ENCODE measurements at regions not wholly inside any gene's neighbourhood (a gene's known extent, or its start where the extent isn't known, plus 50 kb on each side); places are given as distances from the start of the nearest gene placed in this dataset.
"Not testable (repeated sequence)": the region's sequence is repeated elsewhere in the genome, so short reads cannot be mapped to it uniquely, and the experiment has no call there.

DNA sequence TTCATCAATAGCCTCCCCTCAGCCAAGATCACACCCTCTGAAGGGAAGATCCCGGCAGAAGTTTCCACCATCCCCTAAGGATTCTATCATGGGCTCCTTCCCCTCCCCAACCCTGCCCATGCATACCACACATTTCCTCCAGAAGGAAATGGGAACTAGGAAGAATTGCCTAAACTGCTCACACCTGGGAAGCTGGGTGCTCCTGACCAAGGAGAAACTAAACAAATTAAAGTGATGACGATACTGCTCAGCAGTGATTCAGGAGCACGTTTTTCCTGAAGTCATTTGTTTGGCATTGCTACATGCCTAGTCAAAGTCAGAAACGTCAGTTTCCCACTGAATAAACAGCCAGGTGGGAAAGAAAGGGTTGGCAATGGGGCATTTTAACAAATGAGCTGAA lies 136.1 kb upstream of the CDYL start:
- TF ChIP-seq, protein P1, sequence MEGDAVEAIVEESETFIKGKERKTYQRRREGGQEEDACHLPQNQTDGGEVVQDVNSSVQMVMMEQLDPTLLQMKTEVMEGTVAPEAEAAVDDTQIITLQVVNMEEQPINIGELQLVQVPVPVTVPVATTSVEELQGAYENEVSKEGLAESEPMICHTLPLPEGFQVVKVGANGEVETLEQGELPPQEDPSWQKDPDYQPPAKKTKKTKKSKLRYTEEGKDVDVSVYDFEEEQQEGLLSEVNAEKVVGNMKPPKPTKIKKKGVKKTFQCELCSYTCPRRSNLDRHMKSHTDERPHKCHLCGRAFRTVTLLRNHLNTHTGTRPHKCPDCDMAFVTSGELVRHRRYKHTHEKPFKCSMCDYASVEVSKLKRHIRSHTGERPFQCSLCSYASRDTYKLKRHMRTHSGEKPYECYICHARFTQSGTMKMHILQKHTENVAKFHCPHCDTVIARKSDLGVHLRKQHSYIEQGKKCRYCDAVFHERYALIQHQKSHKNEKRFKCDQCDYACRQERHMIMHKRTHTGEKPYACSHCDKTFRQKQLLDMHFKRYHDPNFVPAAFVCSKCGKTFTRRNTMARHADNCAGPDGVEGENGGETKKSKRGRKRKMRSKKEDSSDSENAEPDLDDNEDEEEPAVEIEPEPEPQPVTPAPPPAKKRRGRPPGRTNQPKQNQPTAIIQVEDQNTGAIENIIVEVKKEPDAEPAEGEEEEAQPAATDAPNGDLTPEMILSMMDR (conservative IDR thresholded peaks at IDR 0.05): no peak

DNA sequence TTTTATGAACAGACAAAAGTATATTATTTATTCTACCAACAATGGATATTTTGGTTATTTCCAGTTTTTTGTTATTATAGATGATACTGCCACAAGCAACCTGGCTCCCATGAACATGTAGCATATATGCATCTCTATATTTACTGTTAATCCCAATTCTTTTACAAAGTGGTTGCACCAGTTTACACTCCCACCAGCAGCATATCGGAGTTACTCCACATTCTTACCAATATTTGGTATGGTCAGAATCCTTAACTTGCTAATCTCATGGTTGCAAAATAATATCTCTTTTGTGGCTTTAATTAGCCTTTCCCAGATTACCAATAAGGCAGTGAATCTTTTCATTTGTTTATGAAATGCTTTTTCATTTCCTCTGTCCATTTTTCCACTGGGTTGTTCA lies 137.6 kb upstream of the CDYL start:
- no peak overlapping the region for H3K27ac ChIP-seq
- TF ChIP-seq, protein P1 (conservative IDR thresholded peaks at IDR 0.05): no peak

More for the DNA sequence above, 136.1 kb upstream of the CDYL start:
- H3K27ac ChIP-seq: no peak overlapping the region

DNA sequence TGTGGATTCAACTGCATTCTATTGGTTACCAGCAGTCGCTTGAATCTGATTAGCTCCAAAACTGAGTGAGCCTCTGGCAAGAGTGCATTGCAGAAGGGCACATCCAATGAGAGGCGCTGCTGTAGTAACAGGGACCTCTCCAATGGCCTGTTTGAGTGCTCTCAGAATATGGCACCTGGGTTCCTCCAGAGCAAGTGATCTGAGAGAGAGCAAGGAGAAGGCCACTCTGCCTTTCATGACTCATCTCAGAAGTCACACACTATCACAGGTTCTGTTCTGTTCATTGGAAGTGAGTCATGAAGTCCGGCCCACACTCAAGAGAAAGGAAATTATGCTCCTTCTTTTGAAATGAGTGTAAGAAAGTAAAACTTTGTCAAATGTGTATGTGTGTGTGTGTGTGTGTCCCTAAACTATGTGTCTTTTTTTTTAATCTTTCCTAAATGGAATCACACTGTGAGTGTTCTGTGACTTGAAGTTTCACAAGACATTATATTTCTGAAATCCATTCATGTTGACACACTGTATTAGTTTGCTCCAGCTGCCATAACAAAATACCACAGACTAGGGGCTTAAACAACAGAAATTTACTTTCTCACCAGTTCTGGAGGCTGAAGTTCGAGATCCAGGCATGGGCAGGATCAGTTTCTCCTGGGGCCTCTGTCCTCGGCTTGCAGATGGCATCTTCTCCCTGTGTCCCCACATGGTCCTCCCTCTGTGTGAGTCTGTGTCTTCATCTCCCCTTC lies 138.3 kb upstream of the CDYL start:
- TF ChIP-seq, protein P1 (conservative IDR thresholded peaks at IDR 0.05): no peak
- no peak overlapping the region for H3K27ac ChIP-seq

DNA sequence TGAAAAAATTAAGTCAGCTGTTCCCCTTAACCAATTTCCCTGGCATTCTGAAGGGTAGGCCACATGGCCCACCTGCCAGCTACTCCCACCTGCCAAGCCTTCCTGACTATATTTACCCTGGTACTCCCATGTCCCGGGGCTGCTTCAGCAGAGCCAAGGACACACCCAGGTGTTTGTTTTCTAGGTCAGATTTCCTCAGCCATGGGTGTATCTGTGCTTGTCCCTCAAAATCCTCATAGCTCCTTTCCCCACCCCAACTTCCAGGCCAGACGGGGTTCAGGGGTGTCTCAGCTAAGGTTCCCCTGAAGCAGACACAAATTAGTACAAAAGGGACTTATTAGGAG lies 139.4 kb upstream of the CDYL start:
- no peak overlapping the region for H3K27ac ChIP-seq
- TF ChIP-seq, protein P1 (conservative IDR thresholded peaks at IDR 0.05): no peak

DNA sequence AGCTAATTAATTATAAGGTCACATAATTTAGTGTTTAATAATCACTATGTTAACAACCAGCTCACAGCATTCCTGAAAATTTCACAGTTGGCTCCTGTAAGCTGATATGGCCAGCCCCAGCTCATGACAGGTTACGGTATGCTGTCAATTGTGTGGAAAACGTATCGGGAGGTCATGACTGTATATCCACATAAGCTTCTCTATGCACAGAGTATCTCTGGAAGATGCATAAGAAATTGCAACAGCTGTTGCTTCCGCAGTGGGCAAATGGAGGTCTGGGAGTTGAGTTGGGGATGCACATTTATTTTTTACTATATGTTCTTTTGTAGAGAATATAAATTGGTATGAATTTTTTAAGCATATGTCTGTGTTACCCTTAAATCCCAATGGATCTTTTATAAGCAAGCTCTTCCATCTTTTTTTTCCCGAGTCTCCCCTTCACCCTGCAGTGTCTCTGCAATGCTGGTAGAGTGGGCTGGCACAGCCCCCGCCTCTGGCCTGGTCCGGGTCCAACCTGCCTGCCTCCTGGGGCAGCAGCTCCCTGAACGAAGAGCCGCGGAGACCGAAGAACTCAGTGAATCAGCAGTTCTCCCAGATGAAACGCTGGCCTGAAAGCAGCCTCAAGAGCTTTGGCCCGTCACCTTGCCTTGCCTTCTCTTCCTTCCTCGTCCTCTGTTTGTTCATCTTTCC lies 139.9 kb upstream of the CDYL start:
- no peak overlapping the region for H3K27ac ChIP-seq
- TF ChIP-seq, protein P1 (conservative IDR thresholded peaks at IDR 0.05): no peak

DNA sequence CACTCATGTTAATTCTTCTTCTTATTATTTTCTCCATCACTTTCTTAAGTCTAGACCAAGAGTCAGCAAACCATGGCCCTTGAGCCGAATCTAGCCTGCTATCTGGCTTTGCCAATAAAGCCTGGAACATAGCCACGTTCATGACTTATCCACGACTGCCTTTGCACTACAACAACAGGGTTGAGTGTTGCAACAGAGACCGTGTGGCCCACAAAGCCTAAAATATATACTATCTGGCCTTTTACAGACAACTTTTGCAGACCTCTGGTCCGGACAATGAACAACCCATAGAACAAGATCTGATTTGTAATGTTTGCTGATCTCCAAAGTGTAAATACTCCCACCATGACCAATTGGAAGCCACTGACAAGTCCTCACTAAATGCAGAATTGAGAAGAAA lies 140.5 kb upstream of the CDYL start:
- H3K27ac ChIP-seq: no peak overlapping the region
- TF ChIP-seq, protein P1 (conservative IDR thresholded peaks at IDR 0.05): no peak

DNA sequence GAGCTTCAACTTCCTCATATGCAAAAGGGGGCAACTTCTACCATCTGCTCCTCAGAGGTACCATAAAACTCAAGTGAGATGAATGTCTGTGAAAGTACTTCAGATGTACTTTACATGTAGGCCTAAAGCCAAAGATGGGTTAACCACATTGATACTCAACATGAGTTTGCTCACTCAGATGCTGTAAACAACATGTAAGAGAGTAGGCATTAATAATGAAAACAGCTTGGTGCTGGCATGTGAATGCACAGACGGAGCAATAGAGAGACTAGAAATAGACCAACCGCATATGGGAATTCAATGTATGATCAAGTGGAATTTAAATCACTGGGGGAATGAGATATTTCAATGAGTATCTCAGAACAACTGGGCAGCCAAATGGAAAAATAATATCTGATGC lies 143.8 kb upstream of the CDYL start:
- H3K27ac ChIP-seq: no peak overlapping the region
- TF ChIP-seq, protein P1 (conservative IDR thresholded peaks at IDR 0.05): no peak

DNA sequence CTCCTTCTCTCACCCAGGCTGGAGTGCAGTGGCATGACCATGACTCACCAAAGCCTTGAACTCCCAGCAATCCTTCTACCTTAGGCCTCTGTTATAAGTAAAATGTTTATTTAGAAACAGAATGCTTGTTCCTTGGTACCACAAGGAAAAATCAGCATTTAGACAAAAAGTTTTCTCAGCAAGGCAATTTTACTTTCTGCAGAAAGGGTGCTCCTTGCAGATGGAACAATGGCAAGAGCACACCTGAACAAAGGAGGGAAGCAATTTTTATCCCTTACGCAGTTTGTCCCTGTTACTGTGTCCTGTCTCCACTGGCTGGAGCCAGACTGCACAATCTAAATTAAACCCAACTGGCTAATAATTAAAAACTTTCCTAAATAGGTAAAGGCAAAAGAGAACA lies 146.4 kb upstream of the CDYL start:
- not testable (repeated sequence) for H3K27ac ChIP-seq

Data from VCaP (cell line).